ENCODE measurements at regions not wholly inside any gene's neighbourhood (a gene's known extent, or its start where the extent isn't known, plus 50 kb on each side); places are given as distances from the start of the nearest gene placed in this dataset.
A peak's percentile ranks its signal among the peaks of the same experiment; 100 is the strongest.

DNA sequence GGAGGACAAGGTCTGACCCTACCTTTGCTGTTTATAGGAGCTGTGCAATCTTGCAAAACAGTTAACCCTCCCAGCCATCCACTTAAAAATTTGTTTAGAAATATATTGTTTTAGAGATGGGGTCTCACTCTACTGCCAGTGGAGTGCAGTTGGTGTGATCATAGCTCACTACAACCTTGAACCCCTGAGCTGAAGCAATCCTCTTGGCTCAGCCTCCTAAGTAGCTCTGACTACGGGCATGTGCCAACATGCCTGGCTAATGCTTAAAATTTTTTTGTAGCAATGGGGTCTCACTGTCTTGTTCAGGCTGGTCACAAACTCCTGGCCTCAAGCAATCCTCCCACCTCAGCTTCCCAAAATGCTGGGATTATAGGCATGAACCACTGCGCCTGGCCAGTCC, 120.2 kb upstream of the PJA2 start:
- no peak for DNase-seq

DNA sequence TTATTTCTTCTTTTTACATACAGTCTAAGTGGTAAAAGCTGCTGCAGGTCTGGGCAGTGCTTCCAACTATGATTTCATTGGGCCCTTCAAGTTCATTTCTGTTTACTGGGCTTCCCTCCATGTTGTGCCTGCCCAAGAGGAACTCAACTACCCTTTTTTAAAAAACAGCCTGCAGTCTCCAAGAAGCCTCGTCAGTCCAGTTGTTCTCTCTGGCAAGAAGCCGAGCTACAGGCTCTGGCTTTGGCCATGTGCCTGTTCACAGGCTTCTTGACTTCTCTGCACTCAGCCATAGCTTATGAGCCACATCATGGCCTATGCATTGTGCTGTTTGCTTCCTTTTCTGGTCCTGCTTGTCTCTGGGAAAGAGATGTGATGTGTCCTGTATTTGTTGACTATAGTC, 119.7 kb upstream of the PJA2 start:
- DNase-seq = no peak

DNA sequence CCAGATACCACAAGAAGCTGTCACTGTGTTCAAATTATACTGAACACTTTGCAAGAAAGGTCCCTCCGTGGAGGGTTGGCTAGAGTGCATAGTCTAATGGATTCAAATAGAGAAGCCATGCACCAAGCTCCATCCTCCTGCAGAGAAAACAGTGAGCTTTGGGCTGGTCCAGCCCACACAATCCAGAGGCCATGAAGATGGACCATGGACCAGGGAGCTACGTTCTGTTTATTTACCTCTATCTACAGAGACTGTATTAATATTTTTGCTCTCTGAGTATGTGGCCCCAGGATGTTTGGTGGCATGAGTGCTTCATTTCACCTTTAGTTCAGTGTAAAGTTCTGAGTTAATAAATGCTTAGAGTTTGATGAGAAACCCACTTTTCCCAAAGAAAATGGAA, 114.8 kb upstream of the PJA2 start:
- no peak for DNase-seq

DNA sequence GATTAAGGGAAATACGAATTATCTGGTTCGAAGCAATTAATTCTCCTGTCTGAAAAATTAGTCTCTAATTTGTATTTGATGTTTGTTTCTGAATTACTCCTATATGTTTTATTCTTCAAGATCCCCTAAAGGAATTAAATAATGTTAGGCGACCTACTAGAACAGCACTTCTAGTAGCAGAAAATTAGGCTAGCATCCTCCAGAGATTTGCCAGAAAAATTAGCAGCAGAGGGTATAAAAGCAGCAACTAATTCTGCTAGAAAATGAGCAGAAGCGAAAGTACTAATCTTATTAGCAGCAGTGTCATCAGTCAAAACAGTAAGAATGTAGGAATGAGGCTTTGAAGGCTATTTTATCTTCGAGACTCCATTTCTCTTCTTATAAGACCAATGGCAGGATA, 114.3 kb upstream of the PJA2 start:
- DNase-seq = no peak

DNA sequence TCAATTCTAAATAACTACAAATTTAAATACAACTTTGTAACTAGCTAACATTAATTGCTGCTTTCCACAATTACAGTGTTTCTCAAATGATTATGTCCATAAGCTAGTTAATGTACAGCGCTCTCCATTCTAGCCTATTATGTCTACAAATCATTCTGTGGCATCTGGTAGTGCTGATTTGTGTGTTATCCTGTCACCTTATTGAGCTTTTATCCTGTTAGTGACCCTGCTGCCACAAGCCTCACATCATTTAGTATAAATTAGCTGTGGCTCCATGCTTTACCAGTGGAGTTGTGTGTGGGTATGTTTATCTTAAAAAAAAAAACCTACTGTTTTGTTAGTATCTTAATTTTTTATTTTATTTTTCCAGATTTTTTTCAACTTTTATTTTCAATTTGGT, 112.6 kb upstream of the PJA2 start:
- no peak for DNase-seq

DNA sequence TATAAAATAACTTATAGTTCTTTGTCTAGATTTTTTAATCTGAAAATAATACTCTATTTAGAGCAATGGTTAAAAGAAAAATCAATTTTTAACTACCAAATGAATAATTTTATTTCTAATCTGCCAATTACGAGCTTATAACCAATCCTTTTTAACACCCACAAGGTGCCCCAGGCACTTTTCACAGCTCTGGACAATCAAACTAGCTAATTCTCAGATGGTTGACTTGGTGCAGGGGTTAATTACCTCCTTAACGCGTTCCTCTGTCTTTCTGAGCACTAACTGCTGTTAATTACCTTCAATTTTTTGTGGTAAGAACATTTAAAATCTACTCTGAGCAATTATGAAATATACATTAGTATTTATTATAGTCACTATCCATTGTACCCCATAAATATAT, 109.6 kb upstream of the PJA2 start:
- no peak for DNase-seq

DNA sequence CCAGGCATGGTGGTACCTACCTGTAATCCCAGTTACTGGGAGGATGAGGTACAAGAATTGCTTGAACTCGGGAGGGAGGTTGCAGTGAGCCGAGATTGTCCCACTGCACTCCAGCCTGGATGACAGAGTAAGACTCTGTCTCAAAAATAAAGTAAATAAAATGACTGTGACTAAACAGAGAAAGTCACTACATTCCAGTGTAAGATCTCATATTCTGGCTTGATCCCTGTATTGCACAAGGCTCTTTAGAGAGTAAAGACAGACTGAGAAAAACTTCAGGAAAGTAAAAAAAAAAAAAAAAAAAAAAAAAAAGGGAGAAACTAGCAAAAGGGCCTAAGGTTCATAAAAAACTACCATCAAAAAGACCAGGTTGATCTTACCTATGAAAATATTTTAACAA, 106.6 kb upstream of the PJA2 start:
- DNase-seq = no peak

DNA sequence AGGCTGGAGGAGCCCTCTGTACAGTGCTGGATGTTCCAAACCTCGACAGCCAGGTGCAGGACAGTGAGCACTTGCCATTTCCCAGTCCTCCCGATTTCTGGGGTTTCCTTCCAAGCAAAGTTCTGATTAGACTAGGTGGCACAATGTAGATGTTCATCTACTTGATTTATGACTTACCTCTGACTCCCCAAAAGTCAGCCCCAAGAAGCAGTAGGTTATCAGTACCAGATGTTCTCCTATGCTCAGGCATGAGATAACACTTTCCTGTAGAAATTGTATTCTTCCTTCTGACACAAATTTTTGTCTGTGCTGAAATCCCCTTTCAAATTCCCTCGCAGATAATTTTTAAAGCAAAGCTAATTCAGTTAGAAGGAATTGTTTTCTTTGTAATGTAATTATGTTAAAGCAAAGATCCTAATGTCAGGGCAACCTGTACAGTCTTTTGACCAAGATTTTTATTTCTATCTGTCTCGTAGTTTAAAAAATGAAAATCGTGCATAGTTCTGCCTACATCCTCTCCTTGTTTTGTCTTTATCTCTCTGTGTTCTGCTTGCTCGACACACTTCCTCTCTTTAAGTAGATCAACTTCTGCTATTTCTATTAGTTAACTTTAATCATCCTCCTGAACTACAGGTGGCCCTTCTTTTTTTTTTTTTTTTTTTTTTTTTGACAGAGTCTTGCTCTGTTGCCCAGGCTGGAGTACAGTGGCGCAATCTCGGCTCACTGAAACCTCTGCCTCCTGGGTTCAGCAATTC, 102.4 kb upstream of the PJA2 start:
- DNase-seq = no peak

DNA sequence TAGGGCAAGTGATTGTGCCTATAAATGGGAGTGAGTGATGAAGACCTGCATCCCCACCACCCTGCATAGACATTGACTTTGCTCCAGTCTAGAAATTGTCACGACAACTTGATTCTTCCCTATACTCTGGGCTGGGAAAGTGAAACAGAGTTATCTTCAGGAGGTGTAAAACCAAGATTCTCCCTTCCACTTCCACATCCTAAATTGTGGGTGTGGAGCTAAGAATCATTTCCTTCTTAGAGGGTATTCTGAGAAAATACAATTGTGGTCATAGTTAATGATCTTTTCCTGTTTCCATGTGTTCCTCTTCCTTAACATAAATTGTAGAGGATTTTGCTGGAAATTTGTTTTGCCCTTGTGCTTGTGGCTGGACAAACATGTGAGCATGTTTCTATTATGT, 96.8 kb upstream of the PJA2 start:
- DNase-seq = no peak

DNA sequence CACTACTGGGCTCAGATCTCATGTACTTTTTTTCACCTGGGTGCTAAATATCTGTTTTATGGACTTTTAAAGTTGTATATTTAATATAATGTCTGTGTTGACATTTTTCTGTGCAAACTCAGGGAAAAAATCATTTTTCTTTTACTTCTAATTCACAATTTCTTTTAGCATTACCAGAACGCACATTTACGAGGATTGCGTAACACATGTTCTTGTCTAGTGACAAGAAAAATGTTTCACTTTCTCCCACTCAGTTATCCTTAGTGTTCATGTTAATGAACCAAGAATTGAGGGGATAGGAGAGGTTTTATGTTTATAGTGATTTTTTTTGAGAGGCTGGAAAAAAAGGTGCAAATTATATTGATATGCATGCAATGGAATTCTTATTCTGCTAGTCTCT, 86.3 kb upstream of the PJA2 start:
- no peak for DNase-seq

DNA sequence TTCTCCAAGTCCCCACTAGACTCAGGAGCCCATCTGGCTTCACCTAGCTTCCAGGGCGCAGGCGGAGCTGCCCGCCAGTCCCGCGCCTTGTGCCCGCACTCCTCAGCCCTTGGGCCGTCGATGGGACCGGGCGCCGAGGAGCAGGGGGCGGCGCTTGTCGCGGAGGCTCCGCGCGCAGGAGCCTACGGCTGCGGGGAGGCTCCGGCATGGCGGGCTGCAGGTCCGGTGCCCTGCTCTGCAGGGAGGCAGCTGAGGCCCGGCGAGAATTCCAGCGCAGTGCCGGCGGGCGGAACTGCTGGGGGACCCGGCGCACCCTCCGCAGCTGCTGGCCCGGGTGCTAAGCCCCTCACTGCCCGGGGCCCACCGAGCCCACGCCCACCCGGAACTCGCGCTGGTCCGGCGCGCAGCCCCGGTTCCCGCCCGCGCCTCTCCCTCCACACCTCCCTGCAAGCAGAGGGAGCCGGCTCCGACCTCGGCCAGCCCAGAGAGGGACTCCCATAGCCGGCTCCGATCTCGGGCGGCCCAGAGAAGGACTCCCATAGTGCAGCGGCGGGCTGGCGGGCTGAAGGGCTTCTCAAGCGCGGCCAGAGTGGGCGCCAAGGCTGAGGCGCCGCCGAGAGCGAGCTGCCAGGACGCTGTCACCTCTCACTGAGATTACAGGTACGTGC, 78.1 kb upstream of the PJA2 start:
- DNase-seq = no peak

DNA sequence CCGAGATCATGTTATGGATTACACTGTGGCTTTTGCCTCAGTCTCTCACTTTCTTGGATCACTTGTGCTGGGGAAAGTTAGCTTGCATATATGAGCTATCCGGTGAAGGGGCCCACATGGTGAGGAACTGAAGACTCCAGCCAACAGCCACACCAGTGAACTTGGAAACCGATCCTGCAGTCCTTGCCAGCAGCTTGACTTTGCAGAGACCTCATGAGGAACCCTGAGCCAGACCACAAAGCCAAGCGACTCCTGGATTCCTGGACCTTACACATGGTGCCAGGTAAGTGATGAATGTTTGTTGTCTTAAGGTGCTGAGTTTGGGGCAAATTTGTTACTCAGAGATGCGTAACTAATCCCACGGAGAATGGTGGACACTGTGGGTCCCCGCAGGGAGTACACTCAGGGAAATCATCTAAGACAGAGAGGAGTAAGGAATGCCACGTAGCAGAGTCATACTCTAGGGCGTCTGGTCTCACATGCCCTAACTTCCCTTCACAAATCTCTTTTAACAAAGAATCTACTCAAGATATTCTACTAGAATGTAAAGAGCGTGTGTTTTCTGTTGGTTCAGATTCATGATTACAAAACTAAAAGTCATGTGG, 76.5 kb upstream of the PJA2 start:
- DNase-seq = no peak

DNA sequence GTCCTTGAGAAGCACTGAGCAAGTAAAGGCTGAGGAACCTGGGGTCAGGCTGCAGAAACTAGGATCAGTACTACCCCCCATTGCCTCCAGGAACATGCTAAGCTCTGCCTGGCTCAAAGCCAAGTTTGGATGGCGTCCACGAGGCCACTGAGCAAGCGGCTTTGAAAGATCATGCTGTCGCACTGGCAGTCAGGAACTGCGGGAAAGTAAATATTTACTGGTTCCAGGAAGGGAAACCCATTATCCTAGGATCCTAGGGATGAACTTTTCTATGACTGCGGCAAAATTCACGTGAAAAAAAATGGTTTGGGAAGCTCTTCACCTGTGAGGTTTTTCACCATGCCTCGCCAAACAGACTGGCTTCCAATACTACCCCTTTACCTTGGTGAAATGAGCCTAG, 75.3 kb upstream of the PJA2 start:
- no peak for DNase-seq

DNA sequence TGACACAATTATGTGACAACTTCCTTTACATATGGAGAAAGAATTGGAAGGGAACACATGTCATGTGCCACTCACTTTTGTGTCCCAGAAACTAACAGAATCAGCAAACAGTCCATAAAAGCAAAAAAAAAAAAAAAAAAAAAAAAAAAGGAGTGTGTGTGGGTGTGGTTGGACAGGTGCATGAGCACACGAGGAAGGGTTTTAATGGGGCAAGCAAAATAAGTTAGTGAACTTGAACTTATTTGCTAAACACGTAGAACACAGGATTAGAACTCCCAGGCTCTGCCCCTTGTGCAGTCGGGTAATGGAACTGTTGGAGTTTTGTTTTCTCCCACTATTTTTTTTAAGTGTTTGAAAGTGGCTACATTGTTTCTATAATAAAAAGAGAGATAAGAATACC, 74.8 kb upstream of the PJA2 start:
- no peak for DNase-seq

DNA sequence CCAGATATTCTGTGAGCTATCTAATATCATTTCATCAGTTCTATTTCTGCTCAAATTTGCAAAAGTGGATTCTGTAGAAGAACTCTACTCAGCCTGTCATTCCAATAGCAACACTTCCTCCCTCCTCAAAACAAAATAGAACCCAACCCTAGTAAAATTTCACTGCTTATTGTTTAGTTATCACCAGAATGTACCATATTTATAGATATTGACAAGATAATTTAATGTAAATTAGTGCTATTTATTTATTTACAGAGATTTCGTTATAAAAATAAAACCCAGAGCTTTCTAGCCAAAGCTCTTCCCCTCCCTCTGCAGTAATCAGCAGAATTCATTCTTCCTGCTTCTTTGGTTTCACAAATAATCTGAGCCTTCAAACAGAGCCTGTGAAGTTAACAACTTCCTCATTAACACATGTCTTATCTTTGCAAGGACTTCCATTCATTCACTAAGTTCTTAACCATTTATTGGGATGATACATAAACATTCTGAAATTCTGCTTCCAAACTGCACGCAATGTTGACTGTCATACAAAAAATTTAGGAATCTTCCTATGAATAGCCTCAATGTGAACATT, 73.7 kb upstream of the PJA2 start:
- no peak for DNase-seq

DNA sequence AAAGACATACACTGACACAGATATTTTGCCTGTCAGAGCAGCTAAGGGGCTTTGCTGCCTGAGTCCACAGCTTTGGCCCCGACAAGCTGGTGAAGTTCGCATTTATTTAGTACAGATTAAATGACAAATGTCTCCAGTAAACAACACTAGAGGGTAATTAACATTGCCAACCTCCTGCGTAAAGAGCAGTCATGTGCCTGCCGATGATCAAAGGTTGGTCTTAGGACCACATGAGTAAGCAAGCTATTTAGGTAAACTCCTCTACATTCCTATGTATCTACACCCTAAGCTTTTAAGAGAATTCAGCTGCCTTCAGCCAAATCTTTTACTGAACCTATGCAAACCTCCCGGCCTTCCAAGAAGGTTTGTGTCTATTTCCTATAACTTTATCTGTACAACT, 73.0 kb upstream of the PJA2 start:
- DNase-seq = no peak

DNA sequence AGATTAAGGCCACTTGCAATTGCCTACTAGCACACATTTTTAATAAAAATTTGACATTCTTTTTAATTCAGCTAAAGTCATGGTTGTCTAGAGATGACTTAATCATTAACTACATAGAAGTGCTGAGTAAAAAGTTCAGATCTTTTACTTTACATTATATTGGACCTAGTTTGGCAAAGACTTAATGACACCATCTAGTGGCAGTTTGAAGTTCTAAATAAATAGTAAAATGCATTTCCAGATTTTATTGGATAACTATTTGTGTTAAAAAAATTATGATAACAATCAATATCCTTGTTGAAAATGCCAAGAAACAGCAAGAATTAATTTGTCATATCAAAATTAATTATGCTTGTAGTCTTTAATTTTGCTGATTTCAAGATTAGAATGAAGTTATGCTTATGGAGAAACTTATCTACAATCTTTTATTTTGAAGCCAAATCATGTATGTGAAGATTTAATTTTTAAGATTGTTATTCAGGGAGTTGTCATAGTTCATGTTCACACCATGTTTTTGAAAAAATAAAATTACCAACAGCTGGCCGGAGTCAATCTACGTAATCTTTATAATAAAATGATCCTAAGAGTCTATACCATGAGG, 69.6 kb upstream of the PJA2 start:
- DNase-seq = no peak

DNA sequence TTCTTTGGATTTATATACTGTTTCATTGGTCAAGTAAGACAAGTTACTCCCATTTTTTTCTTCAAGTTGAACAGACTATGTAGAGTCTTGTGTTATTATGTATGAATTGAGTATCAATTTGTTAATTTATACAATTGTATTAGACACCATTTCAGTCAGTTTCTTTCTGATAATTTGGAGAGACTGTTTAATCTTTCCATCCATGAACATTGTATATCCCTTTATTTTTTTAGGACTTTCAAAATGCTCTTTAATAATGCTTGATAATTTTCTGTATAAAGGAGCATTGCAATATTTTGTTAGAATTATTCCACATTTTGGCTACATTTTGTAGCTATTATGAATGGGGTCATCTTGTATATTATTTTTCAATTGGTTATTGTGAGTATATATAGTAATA, 69.1 kb upstream of the PJA2 start:
- no peak for DNase-seq

DNA sequence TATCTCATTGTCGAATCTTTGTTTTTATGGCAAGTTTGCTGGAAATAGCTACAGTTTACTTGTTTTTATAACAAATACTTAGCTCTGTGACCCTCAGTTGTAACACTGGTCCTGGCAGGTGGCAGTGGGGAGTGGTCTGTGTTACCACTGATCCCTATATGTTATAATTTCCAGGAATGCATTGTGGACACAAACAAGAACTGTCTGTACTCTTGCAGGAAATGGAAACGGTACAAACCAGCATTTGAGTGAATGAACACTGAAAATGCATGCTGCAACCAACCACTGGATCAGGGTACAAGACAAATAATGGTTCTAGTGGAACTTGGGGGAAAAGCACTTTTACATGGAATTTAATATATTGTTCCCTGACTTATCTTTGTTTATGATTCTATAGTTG, 66.5 kb upstream of the PJA2 start:
- no peak for DNase-seq

DNA sequence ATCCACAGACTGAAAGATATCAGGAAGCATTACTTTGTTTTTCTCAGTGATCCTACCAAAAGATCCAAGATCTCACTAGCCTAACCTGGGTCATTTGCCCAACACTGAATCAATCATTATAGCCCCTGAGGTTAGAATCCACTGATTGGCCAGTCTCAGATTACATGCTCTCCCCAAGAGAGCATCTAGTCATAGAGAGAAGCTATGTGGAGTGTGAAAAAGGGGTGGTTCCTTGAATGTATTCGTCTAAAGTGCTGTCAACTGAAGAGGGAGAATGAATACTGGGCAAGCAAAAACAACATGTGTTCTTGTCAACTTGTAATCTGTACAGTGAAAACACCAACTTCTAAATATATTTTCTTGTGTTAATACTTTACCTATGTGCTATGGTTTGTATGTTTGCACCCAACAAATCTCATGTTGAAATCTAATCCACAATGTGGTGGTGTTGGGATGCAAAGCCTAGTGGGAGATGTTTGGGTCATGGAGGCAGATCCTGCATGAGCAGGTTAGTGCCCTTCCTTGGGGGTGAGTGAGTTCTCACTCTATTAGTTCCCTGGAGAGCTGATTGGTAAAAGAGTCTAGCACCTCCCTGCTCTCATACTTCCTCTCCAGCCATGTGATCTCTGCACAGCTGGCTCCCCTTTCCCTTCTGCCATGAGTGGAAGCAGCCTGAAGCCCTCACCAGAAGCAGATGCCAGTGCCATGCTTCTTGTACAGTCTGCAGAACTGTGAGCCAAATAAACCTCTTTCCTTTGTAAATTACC, 60.3 kb upstream of the PJA2 start:
- no peak for DNase-seq

DNA sequence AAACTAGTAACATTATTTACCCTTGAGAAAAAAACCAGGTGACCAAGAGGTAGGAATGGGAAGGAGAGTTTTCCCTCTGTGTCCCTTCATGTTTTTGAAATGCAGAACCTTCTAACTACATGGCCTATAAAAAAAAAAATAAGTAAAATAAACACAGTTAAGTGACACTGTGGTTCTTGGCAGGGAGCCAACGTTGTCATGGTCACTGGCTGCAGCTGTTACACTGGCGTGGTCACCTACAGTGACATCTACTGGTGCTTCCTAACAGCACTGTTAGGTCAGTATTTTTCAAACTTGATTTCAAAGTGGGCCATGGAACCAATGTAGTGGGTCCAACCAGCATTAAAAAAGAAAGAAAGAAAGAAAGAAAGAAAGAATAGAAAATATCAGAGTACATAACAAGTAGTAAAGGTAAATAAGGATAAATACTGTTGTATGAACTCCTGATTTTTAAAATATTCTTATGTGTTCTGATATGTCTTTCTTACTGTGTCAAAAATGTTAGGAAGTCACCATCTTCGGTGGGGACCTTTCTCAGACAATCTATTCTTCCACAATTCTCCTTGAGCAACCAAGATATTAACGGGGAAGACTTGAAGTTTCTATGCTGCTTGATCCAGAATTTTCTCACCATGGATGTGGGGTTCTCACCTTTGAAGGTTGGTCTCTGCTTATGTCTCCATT, 59.1 kb upstream of the PJA2 start:
- DNase-seq = peak; percentile 85

DNA sequence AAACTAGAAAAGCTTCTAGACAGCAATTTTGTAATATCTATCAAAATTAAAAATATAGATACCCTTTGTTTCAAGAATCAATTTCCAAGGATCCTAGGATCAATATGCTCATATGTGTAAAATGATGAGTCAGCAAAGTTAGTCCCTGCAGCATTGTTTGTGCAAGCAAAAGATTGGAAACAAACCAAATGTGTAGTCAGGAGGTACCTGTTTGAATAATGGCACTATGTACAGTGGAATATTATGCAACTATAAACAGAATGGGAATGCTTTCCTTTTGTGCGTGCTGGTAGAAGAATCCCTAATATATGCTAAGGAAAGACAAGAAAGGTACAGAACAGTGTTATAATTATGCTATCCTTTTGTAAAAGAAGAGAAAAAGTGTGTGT, 58.5 kb upstream of the PJA2 start:
- no peak for DNase-seq
